Heart right ventricle (tissue), 16 donors: ENCODE measurements at regions not wholly inside any gene's neighbourhood (a gene's known extent, or its start where the extent isn't known, plus 50 kb on each side); places are given as distances from the start of the nearest gene placed in this dataset.

Experiments
- ATAC-seq, 8 donors: fragments of 200-7000 bp; cut with Tn5 transposase; one replicate each; pipeline ENCODE4 v1.9.1; 2020; ENCODE audit warnings: mild to moderate bottlenecking in 8 of 8, moderate library complexity in 8 of 8, moderate number of reproducible peaks in 1 of 8
- DNase-seq, 2 donors: peaks; one replicate each; pipeline ENCODE4 v3.0.0-alpha.2; 2020
- H3K27ac ChIP-seq, 10 donors: fragments of 200-600 bp; sonication (generic) in 2 of 10; one replicate each; pipeline versions ENCODE4 v1.5.0 to v1.8.0; 2020 to 2022; ENCODE audit warnings: mild to moderate bottlenecking in 3 of 10
- H3K27me3 ChIP-seq, 7 donors: fragments of 200-600 bp; one replicate each; pipeline ENCODE4 v1.8.0; 2021 to 2022; ENCODE audit warnings: mild to moderate bottlenecking in 2 of 7
- H3K36me3 ChIP-seq, 9 donors: fragments of 200-600 bp; sonication (generic) in 1 of 9; one replicate each; pipeline versions ENCODE4 v1.5.0 to v1.8.0; 2020 to 2022; ENCODE audit warnings: mild to moderate bottlenecking in 2 of 9
- H3K4me1 ChIP-seq, 9 donors: fragments of 200-600 bp; sonication (generic) in 1 of 9; one replicate each; pipeline versions ENCODE4 v1.5.0 to v1.8.0; 2020 to 2022; ENCODE audit warnings: mild to moderate bottlenecking in 4 of 9
- H3K4me3 ChIP-seq, 10 donors: fragments of 200-600 bp; sonication (generic) in 2 of 10; one replicate each; pipeline versions ENCODE4 v1.5.0 to v1.8.0; 2020 to 2022; ENCODE audit warnings: mild to moderate bottlenecking in 7 of 10, moderate library complexity in 2 of 10
- H3K9me3 ChIP-seq, 11 donors: fragments of 200-600 bp in 10 of 11; sonication (generic) in 2 of 11; one replicate each; pipeline versions ENCODE4 v1.5.0 to v1.8.0; 2013 to 2022; ENCODE audit warnings: mild to moderate bottlenecking in 2 of 11, control low read depth in 1 of 11, moderate library complexity in 1 of 11
- WGBS, 2 donors: extraction: QIAGEN DNeasy Blood & Tissue Kit; methylation state at CpG; one replicate each; pipeline ENCODE4 v1.1.7; 2013; ENCODE audit warnings: inconsistent platforms in 1 of 2; 5-methylcytosine and 5-hydroxymethylcytosine counted together
- intact Hi-C, 10 donors: fragments of 100-400 bp; cut with DNase I; formaldehyde crosslinking; loops; one replicate each; pipeline versions ENCODE4 v1.11.1 to v1.14.2; 2022
- TF ChIP-seq, protein P1 (sequence below), 9 donors: fragments of 200-600 bp; sonication (generic) in 2 of 9; IDR thresholded peaks; one replicate each; pipeline versions ENCODE4 v1.5.0 to v1.8.0; 2021 to 2022; ENCODE audit warnings: antibody characterized with exemption in 9 of 9, mild to moderate bottlenecking in 5 of 9, moderate library complexity in 1 of 9
- donor health status: Arrhythmogenic right ventricular cardiomyopathy.
- donor health status: ischemic (EF 13 %, LVEDD 7.1; RV severe dilation, severe dysfunction).
- donor health status: healthy with polysubstance abuse.
- donor health status: DM: no; HTN: yes; CAD: no.
- donor health status: DM: no; HTN: no; CAD: no.
- donor health status: ischemic (EF 25% LVEDD 6.9; RV normal size, moderate dysfunction).
- donor health status: ischemic (EF 25% LVEDD 5.7; RV mildly dilated, moderate dysfunction).
- donor health status: healthy.
- donor health status: DM: yes; HTN: yes; CAD: no.
- donor health status: Ischemic cardiomyopathy.
- donor health status: ischemic (EF 35%, LVEDD 5.7; RV mildly dilated, moderate dysfunction).
- donor health status: nonischemic (EF 11% LVEDD 7.7; RV severe dilation, severe dysfunction).
- donor health status: DM: yes; HTN: yes; CAD: no.
- donor health status: PGD.
- donor health status: ischemic (EF 29% LVEDD 5.4; RV normal size, mild dysfunction).
- donor health status: nonischemic (EF 23%, LVEDD 6.1; RV moderate dilation, normal function).

DNA sequence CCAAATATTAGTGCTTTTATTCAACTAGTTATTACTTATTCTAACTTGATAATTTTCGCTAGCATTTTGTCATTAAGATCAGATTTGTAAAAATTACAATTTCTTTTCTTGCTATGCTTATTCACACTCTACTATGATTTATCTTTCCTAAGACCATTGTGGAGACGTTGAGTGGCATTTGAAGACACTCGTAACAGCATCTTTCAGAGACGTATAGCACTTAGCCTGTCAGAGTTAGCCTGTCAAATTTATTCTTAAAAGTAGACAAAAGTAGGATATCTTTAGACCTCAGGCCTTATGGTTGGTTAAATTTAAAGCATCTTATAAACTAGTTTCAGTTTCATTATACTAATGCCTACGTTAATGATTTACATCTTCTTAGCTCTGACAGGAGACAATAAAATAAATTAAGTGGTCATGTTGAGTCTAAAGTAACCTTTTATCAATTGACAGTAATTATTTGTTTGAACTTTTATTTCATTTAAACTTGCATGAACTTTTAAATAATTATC, 1410.1 kb downstream of the MRPL39 start:
- no peaks in the 10 kb centered on the region for H3K27me3 ChIP-seq
- TF ChIP-seq, protein P1, sequence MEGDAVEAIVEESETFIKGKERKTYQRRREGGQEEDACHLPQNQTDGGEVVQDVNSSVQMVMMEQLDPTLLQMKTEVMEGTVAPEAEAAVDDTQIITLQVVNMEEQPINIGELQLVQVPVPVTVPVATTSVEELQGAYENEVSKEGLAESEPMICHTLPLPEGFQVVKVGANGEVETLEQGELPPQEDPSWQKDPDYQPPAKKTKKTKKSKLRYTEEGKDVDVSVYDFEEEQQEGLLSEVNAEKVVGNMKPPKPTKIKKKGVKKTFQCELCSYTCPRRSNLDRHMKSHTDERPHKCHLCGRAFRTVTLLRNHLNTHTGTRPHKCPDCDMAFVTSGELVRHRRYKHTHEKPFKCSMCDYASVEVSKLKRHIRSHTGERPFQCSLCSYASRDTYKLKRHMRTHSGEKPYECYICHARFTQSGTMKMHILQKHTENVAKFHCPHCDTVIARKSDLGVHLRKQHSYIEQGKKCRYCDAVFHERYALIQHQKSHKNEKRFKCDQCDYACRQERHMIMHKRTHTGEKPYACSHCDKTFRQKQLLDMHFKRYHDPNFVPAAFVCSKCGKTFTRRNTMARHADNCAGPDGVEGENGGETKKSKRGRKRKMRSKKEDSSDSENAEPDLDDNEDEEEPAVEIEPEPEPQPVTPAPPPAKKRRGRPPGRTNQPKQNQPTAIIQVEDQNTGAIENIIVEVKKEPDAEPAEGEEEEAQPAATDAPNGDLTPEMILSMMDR (IDR thresholded peaks at IDR 0.05) = no peak
- no peak overlapping the region for H3K27ac ChIP-seq
- WGBS, 2 donors = 67 to 79% methylated on average over 5 of the region's 5 CpGs
- H3K4me1 ChIP-seq = no peaks in the 10 kb centered on the region
- ATAC-seq (no peak), DNase-seq (no peak)
- intact Hi-C loops = no loop called here
- H3K9me3 ChIP-seq = peaks cover 0 to 15% (median 0%) of the 10 kb centered on the region in 11 donors
- H3K36me3 ChIP-seq = no peaks in the 10 kb centered on the region
- H3K4me3 ChIP-seq = no peak overlapping the region

DNA sequence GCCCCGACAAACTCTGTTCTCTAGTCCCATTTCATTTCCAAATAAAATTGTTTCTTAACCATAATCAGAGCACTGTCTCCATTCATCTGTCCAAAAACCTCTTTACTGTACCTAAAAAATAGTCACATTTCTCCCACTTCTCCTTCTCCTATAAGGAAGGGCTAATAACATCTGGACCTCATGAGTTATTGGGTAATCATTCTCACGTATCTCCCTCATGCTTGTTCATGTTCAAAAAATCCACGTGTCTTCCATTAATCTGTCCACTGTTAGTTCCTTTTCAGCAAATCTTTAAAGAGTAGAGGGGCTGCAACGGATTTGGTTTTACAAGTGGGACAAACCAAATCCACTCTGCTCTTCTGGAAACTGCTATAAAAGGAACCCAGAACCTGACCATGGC, 1418.8 kb downstream of the MRPL39 start:
- TF ChIP-seq, protein P1 (IDR thresholded peaks at IDR 0.05) = no peak
- no peak for ATAC-seq
- 65 to 74% methylated on average over 4 of the region's 4 CpGs for WGBS, 2 donors
- H3K4me3 ChIP-seq = no peak overlapping the region
- H3K27me3 ChIP-seq = no peaks in the 10 kb centered on the region
- peaks cover 0 to 5% (median 0%) of the 10 kb centered on the region in 11 donors for H3K9me3 ChIP-seq
- no peak overlapping the region for H3K27ac ChIP-seq
- DNase-seq = no peak
- H3K4me1 ChIP-seq = no peaks in the 10 kb centered on the region
- H3K36me3 ChIP-seq = no peaks in the 10 kb centered on the region
- intact Hi-C loops = no loop called here

DNA sequence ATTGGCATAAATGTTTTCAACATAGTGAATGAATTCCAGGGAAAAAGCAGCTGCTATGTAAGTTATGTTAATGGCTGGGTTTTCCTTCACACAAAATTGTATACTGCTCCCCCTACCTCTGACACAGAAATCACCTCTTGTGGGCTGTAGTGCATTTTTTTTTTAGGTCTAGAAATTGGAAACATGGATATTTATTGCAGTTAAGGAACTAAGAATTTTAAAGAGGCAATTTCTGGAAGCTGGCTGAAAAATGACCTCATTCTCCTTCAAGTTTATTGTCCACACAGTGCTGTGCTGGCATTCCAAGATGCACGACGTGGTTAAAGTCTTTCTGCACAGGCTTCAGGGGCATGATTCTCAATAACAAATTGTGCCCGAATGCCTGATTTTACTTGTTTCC, 1424.2 kb downstream of the MRPL39 start:
- WGBS, 2 donors = 66 to 73% methylated on average over 3 of the region's 3 CpGs
- DNase-seq = no peak

DNA sequence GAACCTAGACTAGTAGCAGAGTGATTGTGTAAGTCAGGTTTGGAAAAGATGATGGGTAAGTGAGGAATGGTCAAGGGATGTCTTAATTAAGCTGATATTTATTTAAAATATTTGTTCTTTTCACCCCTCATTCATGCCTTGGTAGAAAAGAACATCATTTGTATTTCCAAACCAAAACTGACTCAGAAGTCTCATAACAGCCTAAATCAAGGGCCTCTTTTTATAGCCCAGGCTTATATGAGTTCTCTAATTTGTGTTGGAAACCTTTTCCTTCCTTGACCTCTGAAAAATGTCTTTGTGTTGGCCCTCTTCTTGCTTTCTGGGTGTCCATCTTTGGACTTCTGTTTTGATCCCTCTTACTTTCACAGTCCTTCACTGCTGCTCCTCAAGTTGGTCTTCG, 1428.2 kb downstream of the MRPL39 start:
- H3K4me1 ChIP-seq = no peaks in the 10 kb centered on the region
- no peak overlapping the region for H3K27ac ChIP-seq
- intact Hi-C loops = no loop called here
- H3K4me3 ChIP-seq = no peak overlapping the region
- 62 to 70% methylated on average over 1 of the region's 1 CpG for WGBS, 2 donors
- no peaks in the 10 kb centered on the region for H3K27me3 ChIP-seq
- ATAC-seq (no peak), DNase-seq (no peak)
- TF ChIP-seq, protein P1 (IDR thresholded peaks at IDR 0.05) = no peak
- H3K9me3 ChIP-seq = peaks cover 0 to 34% (median 5%) of the 10 kb centered on the region in 11 donors
- H3K36me3 ChIP-seq = no peaks in the 10 kb centered on the region

More for the DNA sequence above, 1424.2 kb downstream of the MRPL39 start:
- Histone ChIP-seq H3K27ac (no peak overlapping the region), H3K4me1 (no peaks in the 10 kb centered on the region), H3K9me3 (peaks cover 0 to 30% (median 3%) of the 10 kb centered on the region in 11 donors), H3K4me3 (no peak overlapping the region), H3K36me3 (no peaks in the 10 kb centered on the region), H3K27me3 (no peaks in the 10 kb centered on the region)
- intact Hi-C loops = no loop called here
- ATAC-seq = no peak
- TF ChIP-seq, protein P1 (IDR thresholded peaks at IDR 0.05) = no peak
